ENCODE measurements at regions not wholly inside any gene's neighbourhood (a gene's known extent, or its start where the extent isn't known, plus 50 kb on each side); places are given as distances from the start of the nearest gene placed in this dataset.

GRCh38 chr18:56168049-56168781, 470.2 kb downstream of the TXNL1 start:
- in situ Hi-C loops (cut with HindIII; ENCODE audit: low pct_unique_long_range_greater_than_20kb, low sequenced_read_pairs): no loop called here
- H3K27me3 ChIP-seq (ENCODE audit: control insufficient read depth, insufficient read depth, low read length): no peaks in the 10 kb centered on the region
- no peak for ATAC-seq
- POLR2A ChIA-PET: no interaction called here
- no peak overlapping the region for H3K27ac ChIP-seq (ENCODE audit: low read length)
- H3K9me3 ChIP-seq (ENCODE audit: control insufficient read depth, insufficient read depth, low read depth, low read length): no peaks in the 10 kb centered on the region
- no peak for DNase-seq (ENCODE audit: low read depth, low spot score)
- no TSS peak for BruUV-seq (replicated peaks)
- CTCF ChIA-PET: no interaction called here
- H3K36me3 ChIP-seq (ENCODE audit: control insufficient read depth, insufficient read depth, low read length): no peaks in the 10 kb centered on the region
- H3K4me1 ChIP-seq (ENCODE audit: control insufficient read depth, insufficient read depth, low read length): no peaks in the 10 kb centered on the region
- intact Hi-C loops (cut with micrococcal nuclease; ENCODE audit: unreplicated experiment): no loop called here
- TF ChIP-seq SIN3A (IDR thresholded peaks at IDR 0.05; ENCODE audit: borderline replicate concordance, insufficient read depth, low read depth, low read length) (no peak), REST (IDR thresholded peaks at IDR 0.05; ENCODE audit: insufficient read depth in 1 of 2, low read depth in 2 of 2, low read length in 1 of 2) (no peak), CTCF (IDR thresholded peaks at IDR 0.05) (no peak), POLR2AphosphoS5 (IDR thresholded peaks at IDR 0.05; ENCODE audit: low read depth, low read length) (no peak), TCF7L2 (IDR thresholded peaks at IDR 0.05; ENCODE audit: low read depth, low read length) (no peak)
- no peak overlapping the region for H3K4me3 ChIP-seq (ENCODE audit: low read depth in 2 of 2, low read length in 2 of 2)

- CTCF ChIA-PET: no interaction called here
- Histone ChIP-seq H3K36me3 (ENCODE audit: control insufficient read depth, insufficient read depth, low read length) (no peaks in the 10 kb centered on the region), H3K9me3 (ENCODE audit: control insufficient read depth, insufficient read depth, low read depth, low read length) (no peaks in the 10 kb centered on the region), H3K27ac (ENCODE audit: low read length) (no peak overlapping the region), H3K4me1 (ENCODE audit: control insufficient read depth, insufficient read depth, low read length) (no peaks in the 10 kb centered on the region), H3K27me3 (ENCODE audit: control insufficient read depth, insufficient read depth, low read length) (no peaks in the 10 kb centered on the region), H3K4me3 (ENCODE audit: low read depth in 2 of 2, low read length in 2 of 2) (no peak overlapping the region)
- no TSS peak for BruUV-seq (replicated peaks)
- in situ Hi-C loops (cut with HindIII; ENCODE audit: low pct_unique_long_range_greater_than_20kb, low sequenced_read_pairs): no loop called here
- ATAC-seq: no peak
- TF ChIP-seq POLR2AphosphoS5 (IDR thresholded peaks at IDR 0.05; ENCODE audit: low read depth, low read length) (no peak), CTCF (IDR thresholded peaks at IDR 0.05) (no peak), SIN3A (IDR thresholded peaks at IDR 0.05; ENCODE audit: borderline replicate concordance, insufficient read depth, low read depth, low read length) (no peak), TCF7L2 (IDR thresholded peaks at IDR 0.05; ENCODE audit: low read depth, low read length) (no peak), REST (IDR thresholded peaks at IDR 0.05; ENCODE audit: insufficient read depth in 1 of 2, low read depth in 2 of 2, low read length in 1 of 2) (no peak)
- POLR2A ChIA-PET: no interaction called here
- intact Hi-C loops (cut with micrococcal nuclease; ENCODE audit: unreplicated experiment): no loop called here
- no peak for DNase-seq (ENCODE audit: low read depth, low spot score)
These were observed 471.0 kb downstream of the TXNL1 start for GRCh38 chr18:56167366-56167765.

Data from Panc1 (cell line).